Lung (tissue), 11 donors: ENCODE measurements at regions not wholly inside any gene's neighbourhood (a gene's known extent, or its start where the extent isn't known, plus 50 kb on each side); places are given as distances from the start of the nearest gene placed in this dataset.

Experiments used
- ATAC-seq: fragments of 200-7000 bp; cut with Tn5 transposase; one replicate; pipeline ENCODE4 v1.9.1; 2020; ENCODE audit warnings: moderate number of reproducible peaks; ENCODE audit not compliant: insufficient read depth, low FRiP score
- DNase-seq, 3 donors: peaks; one replicate each; pipeline ENCODE4 v3.0.0-alpha.2; 2013 to 2017
- H3K27ac ChIP-seq, 2 donors: one replicate each; pipeline ENCODE4 v1.5.1; 2013; ENCODE audit warnings: mild to moderate bottlenecking in 2 of 2, moderate library complexity in 2 of 2, control low read depth in 1 of 2, inconsistent platforms in 1 of 2, low read depth in 1 of 2, low read length in 1 of 2
- H3K27me3 ChIP-seq, 3 donors: one replicate each; pipeline ENCODE4 v1.5.1; 2013; ENCODE audit warnings: low read length in 2 of 3; ENCODE audit not compliant: control insufficient read depth in 3 of 3, insufficient read depth in 3 of 3
- H3K36me3 ChIP-seq, 4 donors: one replicate each; pipeline ENCODE4 v1.5.1; 2013; ENCODE audit warnings: low read length in 4 of 4, mild to moderate bottlenecking in 1 of 4, moderate library complexity in 1 of 4; ENCODE audit not compliant: control insufficient read depth in 4 of 4, insufficient read depth in 4 of 4
- H3K4me1 ChIP-seq, 5 donors: one replicate each; pipeline ENCODE4 v1.5.1; 2013; ENCODE audit warnings: low read length in 5 of 5, mild to moderate bottlenecking in 2 of 5, moderate library complexity in 1 of 5; ENCODE audit not compliant: control insufficient read depth in 5 of 5, insufficient read depth in 5 of 5
- H3K4me3 ChIP-seq: one replicate; pipeline ENCODE4 v1.5.1; 2013; ENCODE audit warnings: mild to moderate bottlenecking, control low read depth, moderate library complexity
- H3K9ac ChIP-seq, 2 donors: one replicate each; pipeline ENCODE4 v1.5.1; 2013; ENCODE audit warnings: low read length in 2 of 2, control low read depth in 1 of 2; ENCODE audit not compliant: insufficient read depth in 1 of 2
- H3K9me3 ChIP-seq, 4 donors: one replicate each; pipeline ENCODE4 v1.5.1; 2013; ENCODE audit warnings: low read length in 3 of 4, mild to moderate bottlenecking in 1 of 4, moderate library complexity in 1 of 4; ENCODE audit not compliant: control insufficient read depth in 4 of 4, insufficient read depth in 3 of 4
- WGBS, 2 donors: extraction: QIAGEN DNeasy Blood & Tissue Kit; methylation state at CpG; one replicate each; pipeline ENCODE4 v1.1.7; 2013; 5-methylcytosine and 5-hydroxymethylcytosine counted together
- TF ChIP-seq, protein P1 (sequence below): IDR thresholded peaks from 2 replicates; pipeline ENCODE4 v1.5.1; 2012; ENCODE audit warnings: mild to moderate bottlenecking; ENCODE audit errors: control extremely low read depth, extremely low read depth
- donor health status: control.
- donor health status: control.
- donor health status: Bipolar disorder and iron deficiency.
- donor health status: healthy.
- donor health status: DM: yes; HTN: yes; CAD: no.

DNA sequence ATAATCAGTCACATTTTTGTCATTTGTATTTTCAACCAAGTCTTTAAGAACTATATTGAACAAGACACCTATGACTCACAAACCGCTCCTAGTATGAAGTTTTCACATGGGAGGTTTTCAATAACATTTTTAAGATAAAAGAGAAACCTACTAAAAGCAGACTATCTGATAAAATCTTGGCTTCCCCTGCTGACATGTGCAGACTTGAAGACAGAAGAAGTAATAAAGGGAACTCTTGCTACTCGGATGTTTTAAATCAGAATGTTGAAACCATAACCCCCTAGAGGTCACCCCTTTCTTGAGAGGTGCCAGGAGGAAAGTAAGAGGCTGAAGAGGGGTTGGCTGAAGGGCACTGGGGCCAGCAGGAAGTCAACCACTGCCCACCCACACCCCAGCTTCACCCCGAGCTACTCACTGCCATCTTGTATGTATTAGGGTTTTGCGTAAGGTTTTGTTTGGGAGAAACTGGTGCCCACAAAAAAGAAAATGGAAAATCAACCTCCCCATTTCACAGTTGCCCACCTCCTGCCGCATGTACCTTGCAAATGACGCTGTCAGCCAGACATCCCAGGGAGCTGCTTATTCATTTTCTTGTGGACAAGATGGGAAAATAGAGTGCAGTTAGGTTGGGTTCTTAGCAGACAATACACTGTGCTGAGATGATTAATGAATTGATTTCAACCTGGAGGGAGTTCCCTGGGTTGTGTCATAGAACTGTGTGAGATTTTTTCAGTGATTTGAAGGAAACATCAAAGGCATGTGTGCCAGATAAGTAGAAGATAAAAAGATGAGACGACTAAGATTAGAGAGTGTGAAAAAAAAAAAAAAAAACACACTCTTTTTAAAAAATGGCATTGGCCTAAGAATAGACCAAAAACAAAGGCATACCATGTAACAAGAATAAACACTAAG lies 83.2 kb upstream of the TAB2 start:
- no peak overlapping the region for H3K9ac ChIP-seq
- ATAC-seq: no peak

DNA sequence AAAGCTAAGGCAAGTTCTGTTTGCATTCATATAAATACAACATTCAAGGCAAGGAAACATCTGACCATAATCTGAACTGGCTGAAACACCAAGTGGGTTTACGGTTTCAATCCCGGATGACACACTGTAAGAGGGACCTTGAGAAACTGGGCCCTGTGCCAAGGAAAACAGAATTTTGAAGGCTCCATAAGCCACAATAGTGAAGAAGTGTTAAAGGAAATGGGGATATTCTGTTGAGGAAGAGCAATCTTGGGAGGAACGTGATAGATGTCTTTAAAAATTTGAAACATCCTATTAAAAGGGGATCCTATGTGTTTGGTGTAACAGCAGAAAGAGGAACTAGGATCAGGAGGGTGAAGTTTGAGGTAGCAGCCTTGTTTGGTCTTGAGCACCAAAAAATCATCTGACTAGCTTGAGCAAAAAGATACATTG lies 82.4 kb upstream of the TAB2 start:
- Histone ChIP-seq H3K4me1 (peaks cover 0 to 57% (median 9%) of the 10 kb centered on the region in 5 donors), H3K4me3 (no peak overlapping the region), H3K9me3 (peaks cover 0 to 12% (median 0%) of the 10 kb centered on the region in 4 donors), H3K9ac (no peak overlapping the region), H3K36me3 (no peaks in the 10 kb centered on the region), H3K27me3 (no peaks in the 10 kb centered on the region), H3K27ac (no peak overlapping the region)
- 8 to 26% methylated on average over 3 of the region's 3 CpGs for WGBS, 2 donors
- no peak for ATAC-seq
- TF ChIP-seq, protein P1, sequence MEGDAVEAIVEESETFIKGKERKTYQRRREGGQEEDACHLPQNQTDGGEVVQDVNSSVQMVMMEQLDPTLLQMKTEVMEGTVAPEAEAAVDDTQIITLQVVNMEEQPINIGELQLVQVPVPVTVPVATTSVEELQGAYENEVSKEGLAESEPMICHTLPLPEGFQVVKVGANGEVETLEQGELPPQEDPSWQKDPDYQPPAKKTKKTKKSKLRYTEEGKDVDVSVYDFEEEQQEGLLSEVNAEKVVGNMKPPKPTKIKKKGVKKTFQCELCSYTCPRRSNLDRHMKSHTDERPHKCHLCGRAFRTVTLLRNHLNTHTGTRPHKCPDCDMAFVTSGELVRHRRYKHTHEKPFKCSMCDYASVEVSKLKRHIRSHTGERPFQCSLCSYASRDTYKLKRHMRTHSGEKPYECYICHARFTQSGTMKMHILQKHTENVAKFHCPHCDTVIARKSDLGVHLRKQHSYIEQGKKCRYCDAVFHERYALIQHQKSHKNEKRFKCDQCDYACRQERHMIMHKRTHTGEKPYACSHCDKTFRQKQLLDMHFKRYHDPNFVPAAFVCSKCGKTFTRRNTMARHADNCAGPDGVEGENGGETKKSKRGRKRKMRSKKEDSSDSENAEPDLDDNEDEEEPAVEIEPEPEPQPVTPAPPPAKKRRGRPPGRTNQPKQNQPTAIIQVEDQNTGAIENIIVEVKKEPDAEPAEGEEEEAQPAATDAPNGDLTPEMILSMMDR: no peak
- peak; percentile 40 to 86 (median 72) for DNase-seq

More for the DNA sequence above, 83.2 kb upstream of the TAB2 start:
- 57 to 70% methylated on average over 7 of the region's 7 CpGs for WGBS, 2 donors
- no peaks in the 10 kb centered on the region for H3K36me3 ChIP-seq
- H3K27ac ChIP-seq: no peak overlapping the region
- TF ChIP-seq, protein P1: no peak
- peaks cover 0 to 7% (median 0%) of the 10 kb centered on the region in 4 donors for H3K9me3 ChIP-seq
- no peaks in the 10 kb centered on the region for H3K27me3 ChIP-seq
- H3K4me3 ChIP-seq: no peak overlapping the region
- peaks cover 0 to 64% (median 9%) of the 10 kb centered on the region in 5 donors for H3K4me1 ChIP-seq
- DNase-seq: no peak

DNA sequence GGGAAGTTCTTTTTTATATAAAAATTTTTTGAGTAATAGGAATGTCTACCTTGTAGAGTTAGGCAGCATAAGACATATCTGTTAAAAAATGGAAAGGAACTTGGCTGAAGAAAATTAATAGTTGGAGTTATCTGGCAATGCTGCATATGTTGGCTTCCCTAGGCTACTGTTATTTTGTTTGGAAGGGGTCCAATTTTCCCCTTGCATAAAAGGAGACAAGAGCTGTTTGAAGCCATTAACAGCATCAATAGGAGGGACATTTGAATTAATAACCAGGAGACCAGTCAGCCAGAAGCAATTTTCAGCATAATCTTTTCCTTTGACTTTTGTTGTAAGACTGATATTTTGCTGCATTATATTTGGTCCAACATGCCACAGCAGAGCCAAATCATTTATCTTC lies 80.9 kb upstream of the TAB2 start:
- Histone ChIP-seq H3K9me3 (peaks cover 0 to 13% (median 0%) of the 10 kb centered on the region in 4 donors), H3K36me3 (no peaks in the 10 kb centered on the region), H3K27ac (no peak overlapping the region), H3K9ac (no peak overlapping the region), H3K27me3 (no peaks in the 10 kb centered on the region), H3K4me1 (peaks cover 0 to 49% (median 6%) of the 10 kb centered on the region in 5 donors), H3K4me3 (no peak overlapping the region)
- TF ChIP-seq, protein P1: no peak
- ATAC-seq (no peak), DNase-seq (peak in 2 of 3 donors; percentile 88 to 90)
